ENCODE measurements at regions not wholly inside any gene's neighbourhood (a gene's known extent, or its start where the extent isn't known, plus 50 kb on each side); places are given as distances from the start of the nearest gene placed in this dataset.

DNA sequence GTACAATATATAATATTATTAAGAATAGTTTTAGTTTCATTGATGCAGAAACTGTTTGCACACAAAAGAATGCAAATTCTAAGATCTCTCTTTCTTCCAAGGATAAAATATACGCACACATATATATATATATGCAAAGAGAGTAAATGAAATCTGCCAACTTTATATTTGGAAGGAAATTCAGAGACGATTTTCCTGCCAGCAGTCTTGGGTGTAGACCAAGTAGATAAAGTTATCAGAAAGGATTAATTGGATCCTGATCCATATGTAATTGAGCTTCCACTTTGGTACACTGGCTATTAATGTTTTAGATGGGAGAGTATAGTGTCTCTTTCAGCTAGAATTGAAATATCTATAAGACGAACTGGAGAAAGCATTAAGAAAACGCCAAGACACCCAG is 295.4 kb upstream of the IL12A start:
- no peak for TF ChIP-seq CTCF (IDR thresholded peaks at IDR 0.05)
- no peak for TF ChIP-seq EZH2 (IDR thresholded peaks at IDR 0.05)
